ENCODE measurements at regions not wholly inside any gene's neighbourhood (a gene's known extent, or its start where the extent isn't known, plus 50 kb on each side); places are given as distances from the start of the nearest gene placed in this dataset.

DNA sequence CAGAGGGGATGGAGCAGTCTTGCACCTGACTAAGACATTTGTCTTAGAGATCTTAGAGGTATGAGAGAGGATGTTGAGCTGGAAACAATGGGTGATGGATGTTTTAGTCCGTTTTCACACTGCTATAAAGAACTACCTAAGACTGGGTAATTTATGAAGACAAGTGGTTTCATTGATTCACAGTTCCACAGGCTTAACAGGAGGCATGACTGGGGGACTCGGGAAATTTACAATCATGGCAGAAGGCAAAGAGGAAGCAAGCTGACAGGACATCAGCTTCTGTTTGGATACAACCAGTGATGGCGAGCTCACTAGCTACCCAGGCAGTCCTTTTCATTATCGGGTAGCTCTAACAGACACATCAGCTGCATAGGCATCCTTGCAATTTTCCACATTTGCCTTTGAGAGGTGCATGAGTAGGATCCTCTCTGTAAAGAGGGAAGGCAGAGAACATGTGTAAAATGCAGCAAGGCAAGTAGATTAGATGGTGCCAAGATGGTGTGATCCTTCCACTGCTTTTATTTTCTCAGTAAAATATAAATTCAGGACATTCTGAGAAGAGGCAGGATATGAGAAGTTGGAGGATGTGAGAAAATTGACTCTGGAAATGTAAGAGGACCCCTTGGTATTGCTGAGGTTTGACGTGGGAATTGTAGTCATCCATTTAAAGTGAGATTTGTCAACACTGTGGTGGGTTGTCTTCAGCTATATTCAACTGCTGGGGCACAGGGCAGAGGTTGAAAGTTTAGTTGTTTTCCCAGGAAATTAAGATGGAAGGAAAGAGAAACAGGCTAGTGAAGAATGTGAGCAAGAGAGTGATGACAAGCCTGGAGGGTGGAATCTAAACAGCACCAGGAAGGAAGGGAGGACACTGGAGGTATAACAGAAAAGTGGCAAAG is 1140.0 kb upstream of the AUTS2 start:
- no peak for DNase-seq

GRCh38 chr7:68461430-68461829 is 1136.8 kb upstream of the AUTS2 start:
- no peak for DNase-seq

DNA sequence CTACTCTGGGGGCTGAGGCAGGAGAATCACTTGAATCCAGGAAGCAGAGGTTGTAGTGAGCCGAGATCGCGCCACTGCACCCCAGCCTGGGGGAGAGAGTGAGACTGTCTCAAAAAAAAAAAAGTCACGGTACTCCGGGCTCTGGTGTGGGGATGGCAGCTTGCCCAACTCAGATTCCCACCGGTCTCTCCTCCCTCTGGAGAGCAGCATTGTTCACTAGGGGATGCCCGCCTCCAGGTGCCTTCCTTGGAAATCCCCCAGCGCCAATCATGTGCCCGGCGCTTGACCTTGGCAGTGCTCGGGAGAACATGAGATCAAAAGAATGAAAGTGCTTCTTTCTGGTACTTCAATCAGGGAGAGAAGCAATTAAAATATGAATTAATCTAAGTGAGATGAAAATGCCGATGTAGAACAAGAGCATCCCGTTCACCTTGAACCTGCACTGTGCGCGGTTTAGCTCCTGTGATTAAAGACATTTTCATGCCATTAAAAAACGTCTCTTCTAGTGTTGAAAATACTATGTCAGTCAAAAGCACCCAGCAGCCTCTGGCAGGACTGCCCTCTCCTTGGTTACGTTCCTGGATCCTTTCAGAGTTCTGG is 1127.3 kb upstream of the AUTS2 start:
- DNase-seq = no peak

- no peak for DNase-seq
Measured at GRCh38 chr7:68472688-68473087, 1125.6 kb upstream of the AUTS2 start.

DNA sequence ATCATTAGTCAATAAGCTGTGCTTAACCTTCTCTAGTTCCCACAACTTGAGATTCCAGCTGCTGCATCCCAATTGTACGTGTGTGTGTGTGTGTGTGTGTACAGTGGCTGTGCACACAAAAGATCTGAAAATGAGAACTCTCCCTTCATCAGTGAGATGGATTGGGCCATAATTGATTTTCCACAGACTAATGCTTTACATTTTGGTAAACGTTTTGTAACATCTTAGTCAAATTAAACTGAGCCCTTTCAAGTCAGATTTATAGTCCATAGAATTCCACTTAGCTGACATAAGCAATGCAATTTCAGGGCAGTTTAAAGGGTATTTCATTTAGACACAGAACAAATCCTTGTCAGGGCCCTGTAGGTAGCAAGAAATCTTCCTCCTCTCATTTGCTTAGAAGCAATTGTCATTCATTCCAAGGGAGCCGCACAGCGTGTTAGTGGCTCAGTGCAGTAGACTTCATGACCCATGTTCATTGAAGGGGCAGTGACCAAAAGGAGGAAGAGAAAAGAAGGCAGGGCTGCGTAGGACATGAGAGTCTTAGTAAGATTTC is 1123.5 kb upstream of the AUTS2 start:
- DNase-seq = no peak

DNA sequence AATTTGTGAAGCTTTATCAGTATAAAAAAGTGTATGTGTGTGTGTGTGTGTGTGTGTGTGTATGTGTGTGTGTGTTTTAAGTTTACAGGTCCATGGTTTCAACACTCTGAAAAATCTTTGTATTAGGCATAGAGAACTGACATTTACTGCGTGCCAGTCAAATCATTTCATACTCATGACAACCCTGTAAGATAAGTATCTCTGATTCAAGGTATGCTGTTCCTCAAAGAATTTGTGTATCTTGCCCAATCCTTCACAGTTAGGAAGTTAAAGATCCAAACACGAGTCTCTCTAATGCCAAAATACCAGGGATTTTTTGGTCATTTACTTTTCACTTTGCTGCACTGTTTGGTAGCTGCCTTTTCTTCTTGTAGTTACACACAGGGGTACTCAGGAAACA is 1121.3 kb upstream of the AUTS2 start:
- DNase-seq = no peak

DNA sequence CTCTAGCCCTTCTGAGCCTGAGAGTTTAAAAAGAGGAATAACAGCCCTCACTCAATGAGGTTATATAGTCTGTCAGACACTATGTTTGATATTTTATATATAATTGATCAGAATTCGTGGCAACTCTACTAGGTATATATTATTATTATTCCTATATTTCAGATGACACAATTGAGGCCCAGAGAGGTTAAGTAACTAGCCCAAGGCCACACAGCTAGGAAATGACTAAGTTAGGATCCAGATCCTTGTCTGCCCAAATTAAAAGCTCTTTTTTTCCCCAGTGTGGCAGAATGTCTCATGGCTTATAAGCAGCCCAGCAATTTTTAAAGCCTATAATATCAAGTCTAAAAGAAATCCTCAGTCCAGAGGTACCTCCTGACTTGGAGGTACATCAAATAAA is 1119.9 kb upstream of the AUTS2 start:
- DNase-seq = no peak

GRCh38 chr7:68482800-68483199 is 1115.5 kb upstream of the AUTS2 start:
- DNase-seq = no peak

DNA sequence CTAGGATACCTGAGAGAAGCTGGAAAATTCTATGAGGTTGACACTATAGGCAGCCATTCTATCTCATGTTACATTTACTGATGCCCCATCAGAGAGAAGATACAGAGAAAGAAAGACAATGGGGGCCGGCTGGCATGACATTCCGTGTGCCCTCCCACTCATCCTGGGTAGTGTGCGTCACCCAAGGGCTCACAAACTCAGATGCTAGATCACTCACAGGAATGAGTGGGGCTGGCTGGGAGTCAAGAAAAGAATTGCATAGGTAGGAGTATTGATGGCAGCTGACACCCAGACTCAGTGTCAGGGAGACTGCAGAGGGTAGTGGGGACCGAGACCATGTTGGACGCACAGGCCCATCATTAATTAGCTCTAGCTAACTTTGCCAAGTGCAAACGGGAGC is 1113.5 kb upstream of the AUTS2 start:
- no peak for DNase-seq

DNA sequence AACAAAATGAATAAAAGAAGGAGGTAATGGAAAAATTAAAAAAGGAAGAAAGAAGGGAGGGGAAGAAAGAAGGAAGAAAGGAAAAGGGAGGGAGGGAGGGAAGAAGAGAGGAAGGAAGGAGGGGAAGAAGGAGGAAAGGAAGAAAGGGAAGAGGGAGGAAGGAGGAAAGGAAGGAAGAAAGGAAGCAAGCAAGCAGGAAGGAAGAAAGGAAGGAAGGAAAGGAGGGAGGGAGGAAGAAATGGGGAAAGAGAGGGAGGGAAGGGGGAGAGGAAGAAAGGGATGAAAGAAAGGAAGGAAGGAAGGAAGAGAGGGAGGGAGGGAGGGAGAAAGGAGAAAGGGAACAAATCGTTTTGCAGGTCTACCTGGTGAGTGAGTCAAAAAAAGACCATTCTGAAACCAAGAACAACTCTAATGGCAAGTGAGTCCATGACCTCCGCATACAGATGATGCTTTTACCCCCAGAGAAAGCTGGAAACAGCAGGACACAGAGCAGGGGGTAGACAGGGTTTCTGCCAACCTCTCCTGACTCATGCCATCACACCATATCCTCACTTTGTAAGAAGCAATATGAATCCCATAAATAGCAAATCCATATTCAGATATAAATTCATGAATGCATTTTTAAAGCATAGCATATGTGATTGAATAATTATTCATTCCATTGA is 1112.9 kb upstream of the AUTS2 start:
- DNase-seq = no peak

GRCh38 chr7:68488341-68489060 is 1109.8 kb upstream of the AUTS2 start:
- DNase-seq = no peak

GRCh38 chr7:68491523-68492358 is 1106.5 kb upstream of the AUTS2 start:
- no peak for DNase-seq

DNA sequence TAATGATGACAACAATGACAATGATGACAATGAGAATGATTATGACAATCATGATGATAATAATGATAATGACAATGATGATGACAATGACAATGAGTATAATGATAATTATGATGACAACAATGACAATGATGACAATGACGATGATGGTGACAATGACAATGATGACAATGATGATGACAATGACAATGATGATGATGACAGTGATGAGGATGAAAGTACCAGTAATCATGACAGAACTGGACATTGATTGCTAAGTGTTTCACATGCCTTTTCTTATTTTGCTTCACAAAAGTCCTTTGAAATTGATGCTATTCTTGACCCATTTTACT is 1106.0 kb upstream of the AUTS2 start:
- DNase-seq = no peak

- DNase-seq = no peak
Measured at GRCh38 chr7:68503400-68503799, 1094.9 kb upstream of the AUTS2 start.

GRCh38 chr7:68504716-68505115 is 1093.6 kb upstream of the AUTS2 start:
- no peak for DNase-seq

DNA sequence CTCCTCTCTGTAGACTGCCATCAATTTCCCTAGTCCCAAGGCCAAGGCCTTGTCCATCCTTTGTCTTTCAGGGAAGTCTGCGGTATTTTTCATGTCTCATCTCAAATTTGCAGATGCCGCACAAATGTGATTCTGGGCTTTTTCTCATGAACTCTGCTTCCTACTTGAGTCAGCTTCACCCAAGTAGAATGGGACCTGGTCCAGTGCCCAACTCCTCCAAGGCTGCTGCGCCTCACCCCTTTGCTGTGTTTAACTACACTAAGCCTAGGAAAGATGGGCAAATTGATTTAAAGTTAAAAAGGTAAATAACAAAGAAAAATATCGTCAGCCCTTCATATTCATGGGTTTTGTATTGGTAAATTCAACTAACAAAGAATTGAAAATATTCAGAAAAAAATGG is 1092.6 kb upstream of the AUTS2 start:
- DNase-seq = no peak

- no peak for DNase-seq
Measured at GRCh38 chr7:68507668-68508067, 1090.6 kb upstream of the AUTS2 start.

DNA sequence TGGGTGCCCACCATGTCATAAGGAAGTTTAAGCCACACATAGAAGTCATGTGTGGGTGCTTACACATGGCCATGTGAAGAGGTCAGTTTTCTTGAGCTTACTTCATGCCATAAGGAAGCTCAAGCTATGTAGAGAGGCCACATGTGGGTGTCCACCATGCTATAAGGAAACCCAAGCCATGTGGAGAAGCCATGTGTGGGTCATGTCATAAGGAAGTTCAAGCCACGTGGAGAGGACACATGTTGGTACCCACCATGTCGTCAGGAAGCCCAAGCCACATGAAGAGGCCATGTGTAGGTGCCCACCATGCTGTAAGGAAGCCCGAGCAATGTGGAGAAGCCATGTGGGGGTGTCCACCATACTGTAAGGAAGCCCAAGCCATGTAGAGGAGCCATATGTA is 1089.2 kb upstream of the AUTS2 start:
- no peak for DNase-seq

- no peak for DNase-seq
Measured at GRCh38 chr7:68509603-68510002, 1088.7 kb upstream of the AUTS2 start.

DNA sequence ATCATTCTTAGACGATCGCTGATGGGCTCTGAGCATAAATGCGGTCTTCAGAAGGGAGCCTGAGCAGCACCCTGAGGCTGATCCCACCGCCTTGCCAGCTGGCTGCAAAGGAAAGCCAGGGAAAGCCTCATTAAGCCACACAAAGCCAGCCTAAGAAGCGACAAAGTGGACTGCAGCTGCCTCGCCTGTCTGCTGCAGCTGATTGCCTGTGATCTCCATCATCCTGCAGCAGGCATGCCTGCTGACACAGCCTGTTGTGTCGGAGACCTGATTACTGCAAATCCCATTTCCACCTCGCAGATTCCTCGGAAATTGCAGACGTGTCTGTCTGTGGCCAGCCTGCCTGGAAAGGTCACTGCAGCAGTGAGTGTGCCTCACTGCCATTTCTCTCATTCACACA is 1087.0 kb upstream of the AUTS2 start:
- no peak for DNase-seq

DNA sequence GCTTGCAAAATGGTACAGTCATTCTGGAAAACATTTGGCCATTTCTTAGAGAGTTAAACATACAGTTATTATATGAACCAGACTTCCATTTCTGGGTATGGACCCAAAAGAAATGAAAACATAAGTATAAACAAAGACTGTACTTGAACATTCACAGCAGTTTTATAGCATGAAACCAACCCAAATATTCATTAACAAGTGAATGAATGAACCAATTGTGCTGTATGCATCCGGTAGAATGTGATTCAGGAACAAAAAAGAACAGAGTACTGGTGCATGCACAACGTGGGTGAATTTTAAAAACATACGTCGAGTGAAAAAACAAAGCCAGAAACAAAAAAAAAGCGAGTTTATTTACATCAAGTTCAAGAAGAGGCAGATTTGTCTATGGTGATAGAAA is 1085.8 kb upstream of the AUTS2 start:
- DNase-seq = no peak

DNA sequence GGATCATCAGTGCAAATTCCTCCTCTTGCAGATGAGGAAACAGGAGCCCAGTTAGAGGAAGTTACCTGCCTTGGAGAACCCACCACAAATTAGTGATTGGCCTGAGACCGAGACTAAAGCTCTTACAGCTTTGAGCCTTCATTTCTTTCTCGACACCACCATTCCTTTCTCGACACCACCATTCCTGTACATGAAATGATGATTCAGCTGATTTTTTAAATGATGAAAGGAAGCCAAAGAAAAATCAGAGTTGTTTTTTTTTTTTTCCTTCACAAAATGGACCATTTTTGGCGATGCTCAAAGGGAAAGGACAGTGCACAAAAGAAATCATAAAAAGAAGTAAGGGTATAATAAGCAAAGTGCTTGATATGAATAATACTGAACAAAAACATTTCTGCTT is 1080.2 kb upstream of the AUTS2 start:
- DNase-seq = no peak

Data from CD4-positive, alpha-beta T cell treated with Interleukin-1 beta for 1 hour (primary cell).